Esophagus muscularis mucosa (tissue), 4 donors: ENCODE measurements at regions not wholly inside any gene's neighbourhood (a gene's known extent, or its start where the extent isn't known, plus 50 kb on each side); places are given as distances from the start of the nearest gene placed in this dataset.

Experiments used
- DNase-seq: peaks from one replicate; pipeline ENCODE4 v3.0.0-alpha.2; 2017; ENCODE audit errors: extremely low spot score
- H3K27ac ChIP-seq, 4 donors: fragments of 200-600 bp; sonication (generic); replicated peaks in 1 of 4; 1 replicate in 3 of 4; 2 replicates in 1 of 4; pipeline ENCODE4 v1.5.1; 2016 to 2019; ENCODE audit warnings: mild to moderate bottlenecking in 1 of 4
- H3K27me3 ChIP-seq, 4 donors: fragments of 200-600 bp; sonication (generic); one replicate each; pipeline versions ENCODE4 v1.5.1 to v1.6.0; 2016 to 2019
- H3K36me3 ChIP-seq, 4 donors: fragments of 200-600 bp; sonication (generic); one replicate each; pipeline ENCODE4 v1.5.1; 2016 to 2019
- H3K4me1 ChIP-seq, 4 donors: fragments of 200-600 bp; sonication (generic); one replicate each; pipeline ENCODE4 v1.5.1; 2016 to 2019
- H3K4me3 ChIP-seq, 4 donors: fragments of 200-600 bp; sonication (generic); 1 replicate in 2 of 4; 2 replicates in 2 of 4; pipeline ENCODE4 v1.5.1; 2016 to 2019; ENCODE audit warnings: mild to moderate bottlenecking in 4 of 4, moderate library complexity in 1 of 4
- H3K9me3 ChIP-seq, 4 donors: fragments of 200-600 bp; sonication (generic); 1 replicate in 3 of 4; 2 replicates in 1 of 4; pipeline ENCODE4 v1.5.1; 2016 to 2019
- CTCF ChIP-seq, 3 experiments: fragments of 200-600 bp in 2 of 3; fragments of 450-650 bp in 1 of 3; sonication (generic) in 2 of 3; IDR thresholded peaks; one replicate each; pipeline ENCODE4 v1.5.1; 2017 to 2019; ENCODE audit warnings: antibody characterized with exemption in 3 of 3, mild to moderate bottlenecking in 2 of 3, moderate library complexity in 1 of 3
- EP300 ChIP-seq: sonication (generic); formaldehyde crosslinking; IDR thresholded peaks from one replicate; pipeline ENCODE4 v1.6.1; 2017; ENCODE audit warnings: antibody characterized with exemption
- POLR2A ChIP-seq: fragments of 450-650 bp; IDR thresholded peaks from one replicate; pipeline ENCODE4 v1.6.1; 2017; ENCODE audit warnings: antibody characterized with exemption, moderate library complexity, mild to moderate bottlenecking, low read depth
- POLR2AphosphoS5 ChIP-seq, 2 donors: sonication (generic); formaldehyde crosslinking; IDR thresholded peaks; one replicate each; pipeline ENCODE4 v1.6.1; 2017; ENCODE audit warnings: antibody characterized with exemption in 2 of 2
- WGBS: methylation state at CpG from one replicate; pipeline ENCODE4 v1.1.5; 2018; 5-methylcytosine and 5-hydroxymethylcytosine counted together
- intact Hi-C: fragments of 100-400 bp; cut with DNase I; formaldehyde crosslinking; loops from one replicate; pipeline ENCODE4 v1.15.1; 2023

- no peak overlapping the region for H3K27ac ChIP-seq
- no peaks in the 10 kb centered on the region for H3K9me3 ChIP-seq
- no peaks in the 10 kb centered on the region for H3K4me1 ChIP-seq
- H3K27me3 ChIP-seq = peaks cover 0 to 6% (median 0%) of the 10 kb centered on the region in 4 donors
- no peak for DNase-seq
- 49% methylated on average over 2 of the region's 2 CpGs for WGBS
- no peaks in the 10 kb centered on the region for H3K36me3 ChIP-seq
- intact Hi-C loops = no loop called here
- no peak overlapping the region for H3K4me3 ChIP-seq
- TF ChIP-seq POLR2A = no peak
- TF ChIP-seq EP300 = no peak
- no peak for TF ChIP-seq CTCF (IDR thresholded peaks at IDR 0.05)
- no peak for TF ChIP-seq POLR2AphosphoS5 (IDR thresholded peaks at IDR 0.05)
Measured at GRCh38 chr11:32016111-32016510, 74.8 kb upstream of the RCN1 start.

GRCh38 chr11:32015427-32015826 lies 75.4 kb upstream of the RCN1 start:
- 64% methylated on average over 4 of the region's 4 CpGs for WGBS

GRCh38 chr11:32013603-32014002 lies 77.3 kb upstream of the RCN1 start:
- Histone ChIP-seq H3K4me3 (no peak overlapping the region), H3K36me3 (no peaks in the 10 kb centered on the region), H3K9me3 (no peaks in the 10 kb centered on the region), H3K4me1 (no peaks in the 10 kb centered on the region), H3K27ac (no peak overlapping the region), H3K27me3 (peaks cover 0 to 29% (median 0%) of the 10 kb centered on the region in 4 donors)
- TF ChIP-seq CTCF (IDR thresholded peaks at IDR 0.05) (no peak), POLR2AphosphoS5 (IDR thresholded peaks at IDR 0.05) (no peak), EP300 (no peak), POLR2A (no peak)
- 49% methylated on average over 3 of the region's 3 CpGs for WGBS
- intact Hi-C loops = no loop called here
- DNase-seq = no peak

More at GRCh38 chr11:32015427-32015826, 75.4 kb upstream of the RCN1 start:
- H3K36me3 ChIP-seq = no peaks in the 10 kb centered on the region
- H3K9me3 ChIP-seq = no peaks in the 10 kb centered on the region
- intact Hi-C loops = no loop called here
- no peaks in the 10 kb centered on the region for H3K4me1 ChIP-seq
- no peak overlapping the region for H3K27ac ChIP-seq
- H3K4me3 ChIP-seq = no peak overlapping the region
- TF ChIP-seq POLR2AphosphoS5 (IDR thresholded peaks at IDR 0.05) (no peak), CTCF (IDR thresholded peaks at IDR 0.05) (no peak)
- H3K27me3 ChIP-seq = peaks cover 0 to 12% (median 0%) of the 10 kb centered on the region in 4 donors
- no peak for DNase-seq

- Histone ChIP-seq H3K9me3 (no peaks in the 10 kb centered on the region), H3K4me1 (no peaks in the 10 kb centered on the region), H3K27ac (no peak overlapping the region), H3K36me3 (no peaks in the 10 kb centered on the region), H3K27me3 (peaks cover 0 to 29% (median 0%) of the 10 kb centered on the region in 4 donors), H3K4me3 (no peak overlapping the region)
- intact Hi-C loops = no loop called here
- WGBS = 91% methylated on average over 2 of the region's 6 CpGs
- TF ChIP-seq POLR2AphosphoS5 (IDR thresholded peaks at IDR 0.05) (no peak), POLR2A (no peak), CTCF (IDR thresholded peaks at IDR 0.05) (no peak), EP300 (no peak)
- no peak for DNase-seq
Measured at GRCh38 chr11:32012049-32012448, 78.8 kb upstream of the RCN1 start.

- H3K27ac ChIP-seq = no peak overlapping the region
- H3K27me3 ChIP-seq = peaks cover 0 to 41% (median 0%) of the 10 kb centered on the region in 4 donors
- H3K36me3 ChIP-seq = no peaks in the 10 kb centered on the region
- 59% methylated on average over 7 of the region's 8 CpGs for WGBS
- TF ChIP-seq CTCF (IDR thresholded peaks at IDR 0.05) (no peak), EP300 (no peak), POLR2AphosphoS5 (IDR thresholded peaks at IDR 0.05) (no peak), POLR2A (no peak)
- no peaks in the 10 kb centered on the region for H3K4me1 ChIP-seq
- H3K4me3 ChIP-seq = no peak overlapping the region
- intact Hi-C loops = no loop called here
- DNase-seq = no peak
- H3K9me3 ChIP-seq = no peaks in the 10 kb centered on the region
Measured at GRCh38 chr11:32008880-32009551, 81.9 kb upstream of the RCN1 start.
